Stimulated activated CD4-positive, alpha-beta T cell treated with anti-CD3 and anti-CD28 coated beads, Interleukin-4, amount 100 ng/mL, for 4 hours (primary cell): ENCODE measurements at regions not wholly inside any gene's neighbourhood (a gene's known extent, or its start where the extent isn't known, plus 50 kb on each side); places are given as distances from the start of the nearest gene placed in this dataset.

Experiments used
- DNase-seq, 2 experiments: peaks; one replicate each; pipeline ENCODE4 v3.0.0-alpha.2; 2020

GRCh38 chr4:178309890-178310289, 867.7 kb upstream of the AGA start:
- DNase-seq, result no peak

GRCh38 chr4:178311997-178312396, 869.8 kb upstream of the AGA start:
- DNase-seq, result no peak

- no peak for DNase-seq
These were observed 872.0 kb upstream of the AGA start for GRCh38 chr4:178314287-178314686.

GRCh38 chr4:178316211-178316610, 874.0 kb upstream of the AGA start:
- no peak for DNase-seq

GRCh38 chr4:178320003-178320402, 877.8 kb upstream of the AGA start:
- no peak for DNase-seq

- no peak for DNase-seq
These were observed 880.4 kb upstream of the AGA start for GRCh38 chr4:178322524-178323183.

GRCh38 chr4:178329226-178329872, 887.1 kb upstream of the AGA start:
- no peak for DNase-seq

GRCh38 chr4:178333355-178333754, 891.1 kb upstream of the AGA start:
- DNase-seq, result no peak

- DNase-seq, result no peak
These were observed 897.5 kb upstream of the AGA start for GRCh38 chr4:178339769-178340168.

- no peak for DNase-seq
These were observed 898.2 kb upstream of the AGA start for GRCh38 chr4:178340468-178340867.

- no peak for DNase-seq
These were observed 901.9 kb upstream of the AGA start for GRCh38 chr4:178344096-178344495.

- DNase-seq, result no peak
These were observed 904.9 kb upstream of the AGA start for GRCh38 chr4:178347111-178347510.

- DNase-seq, result no peak
These were observed 907.4 kb upstream of the AGA start for GRCh38 chr4:178349601-178350000.

GRCh38 chr4:178351185-178351584, 908.9 kb upstream of the AGA start:
- DNase-seq, result no peak

- DNase-seq, result no peak
These were observed 914.5 kb upstream of the AGA start for GRCh38 chr4:178356725-178357124.

- DNase-seq, result no peak
These were observed 943.2 kb upstream of the AGA start for GRCh38 chr4:178385481-178385880.

- no peak for DNase-seq
These were observed 945.5 kb upstream of the AGA start for GRCh38 chr4:178387756-178388155.

- no peak for DNase-seq
These were observed 953.6 kb upstream of the AGA start for GRCh38 chr4:178395798-178396197.

- no peak for DNase-seq
These were observed 970.2 kb upstream of the AGA start for GRCh38 chr4:178412455-178412854.

- DNase-seq, result no peak
These were observed 971.8 kb upstream of the AGA start for GRCh38 chr4:178414042-178414441.

GRCh38 chr4:178414881-178415446, 972.7 kb upstream of the AGA start:
- no peak for DNase-seq

GRCh38 chr4:178415925-178416324, 973.7 kb upstream of the AGA start:
- DNase-seq, result no peak

- DNase-seq, result no peak
These were observed 981.1 kb upstream of the AGA start for GRCh38 chr4:178423366-178423765.

GRCh38 chr4:178426871-178427270, 984.6 kb upstream of the AGA start:
- no peak for DNase-seq

- DNase-seq, result no peak
These were observed 985.4 kb upstream of the AGA start for GRCh38 chr4:178427663-178428062.
